H1 (cell line): ENCODE measurements at regions not wholly inside any gene's neighbourhood (a gene's known extent, or its start where the extent isn't known, plus 50 kb on each side); places are given as distances from the start of the nearest gene placed in this dataset.

ENCODE experiments used
- PHF8 ChIP-seq: fragments of 200-600 bp; sonication (generic); conservative IDR thresholded peaks from 2 replicates; pipeline ENCODE4 v1.7.1; 2012; ENCODE audit warnings: low read depth, mild to moderate bottlenecking, inconsistent platforms, low read length, moderate library complexity
- TAF7 ChIP-seq: optimal IDR thresholded peaks from 2 replicates; pipeline ENCODE3; 2011; ENCODE audit warnings: low read depth, mild to moderate bottlenecking, inconsistent platforms, low read length, moderate library complexity, borderline replicate concordance
- TBP ChIP-seq: IDR thresholded peaks from 2 replicates; pipeline ENCODE4 v1.6.1; 2011; ENCODE audit warnings: low read depth, low read length, improper control_type of control experiment
- ZNF274 ChIP-seq: IDR thresholded peaks from 2 replicates; pipeline ENCODE4 v1.7.0; 2012; ENCODE audit warnings: low read length, borderline replicate concordance; ENCODE audit errors: extremely low read depth
- TF ChIP-seq, protein P1 (sequence below), 3 experiments: IDR thresholded peaks; 1 replicate in 2 of 3; 2 replicates in 1 of 3; pipeline versions ENCODE4 v1.5.1 to v1.6.1; 2011; ENCODE audit warnings: low read length in 3 of 3, mild to moderate bottlenecking in 3 of 3, inconsistent platforms in 2 of 3, low read depth in 1 of 3, moderate library complexity in 1 of 3; ENCODE audit not compliant: insufficient read depth in 1 of 3; ENCODE audit errors: control extremely low read depth in 1 of 3

DNA sequence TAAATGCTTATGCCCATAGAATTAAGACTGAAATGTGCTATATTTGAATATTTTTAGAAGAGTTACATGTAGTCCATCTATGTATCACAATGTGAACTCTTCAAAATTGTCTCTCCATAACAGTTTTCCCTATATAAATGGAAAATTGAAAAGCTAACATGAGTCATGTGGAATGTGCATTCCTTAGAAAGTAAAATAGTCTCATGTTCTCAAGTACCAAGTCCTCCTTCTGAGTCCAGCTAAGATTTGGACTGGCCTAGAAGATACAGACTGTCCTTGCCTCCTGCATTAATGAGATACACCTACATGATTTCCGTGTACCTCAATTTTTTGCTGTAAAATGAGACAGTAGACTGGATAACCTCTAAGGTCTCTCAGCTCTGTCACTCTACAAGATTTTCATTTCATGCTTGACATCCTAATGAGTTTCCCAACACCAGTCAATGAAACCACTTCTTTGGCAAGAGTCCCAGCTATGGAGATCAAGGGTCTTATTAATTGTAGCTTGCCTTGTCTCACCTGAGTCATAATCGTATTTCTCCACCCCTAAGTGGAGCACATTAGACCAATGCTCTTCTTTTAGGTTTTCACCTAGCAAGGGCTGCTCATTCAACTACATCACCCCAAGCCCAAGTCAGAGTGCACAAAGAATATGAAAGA is 350.6 kb upstream of the IL12A start (continued):
- TF ChIP-seq PHF8 (no peak), TAF7 (no peak), TBP (no peak), ZNF274 (no peak)
- TF ChIP-seq, protein P1, sequence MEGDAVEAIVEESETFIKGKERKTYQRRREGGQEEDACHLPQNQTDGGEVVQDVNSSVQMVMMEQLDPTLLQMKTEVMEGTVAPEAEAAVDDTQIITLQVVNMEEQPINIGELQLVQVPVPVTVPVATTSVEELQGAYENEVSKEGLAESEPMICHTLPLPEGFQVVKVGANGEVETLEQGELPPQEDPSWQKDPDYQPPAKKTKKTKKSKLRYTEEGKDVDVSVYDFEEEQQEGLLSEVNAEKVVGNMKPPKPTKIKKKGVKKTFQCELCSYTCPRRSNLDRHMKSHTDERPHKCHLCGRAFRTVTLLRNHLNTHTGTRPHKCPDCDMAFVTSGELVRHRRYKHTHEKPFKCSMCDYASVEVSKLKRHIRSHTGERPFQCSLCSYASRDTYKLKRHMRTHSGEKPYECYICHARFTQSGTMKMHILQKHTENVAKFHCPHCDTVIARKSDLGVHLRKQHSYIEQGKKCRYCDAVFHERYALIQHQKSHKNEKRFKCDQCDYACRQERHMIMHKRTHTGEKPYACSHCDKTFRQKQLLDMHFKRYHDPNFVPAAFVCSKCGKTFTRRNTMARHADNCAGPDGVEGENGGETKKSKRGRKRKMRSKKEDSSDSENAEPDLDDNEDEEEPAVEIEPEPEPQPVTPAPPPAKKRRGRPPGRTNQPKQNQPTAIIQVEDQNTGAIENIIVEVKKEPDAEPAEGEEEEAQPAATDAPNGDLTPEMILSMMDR (IDR thresholded peaks at IDR 0.05; ENCODE audit: control extremely low read depth in 1 of 3, insufficient read depth in 1 of 3, low read depth in 1 of 3, low read length in 3 of 3): no peak
